GM18508 (cell line): ENCODE measurements at regions not wholly inside any gene's neighbourhood (a gene's known extent, or its start where the extent isn't known, plus 50 kb on each side); places are given as distances from the start of the nearest gene placed in this dataset.

ENCODE experiments used
- ATAC-seq: cut with Tn5 transposase; IDR thresholded peaks from one replicate; pipeline ENCODE4 v1.9.1; 2021; ENCODE audit warnings: moderate number of reproducible peaks; ENCODE audit not compliant: insufficient read depth, unreplicated experiment

GRCh38 chr12:84807249-84807648, 105.3 kb downstream of the SLC6A15 start:
- ATAC-seq, result no peak

DNA sequence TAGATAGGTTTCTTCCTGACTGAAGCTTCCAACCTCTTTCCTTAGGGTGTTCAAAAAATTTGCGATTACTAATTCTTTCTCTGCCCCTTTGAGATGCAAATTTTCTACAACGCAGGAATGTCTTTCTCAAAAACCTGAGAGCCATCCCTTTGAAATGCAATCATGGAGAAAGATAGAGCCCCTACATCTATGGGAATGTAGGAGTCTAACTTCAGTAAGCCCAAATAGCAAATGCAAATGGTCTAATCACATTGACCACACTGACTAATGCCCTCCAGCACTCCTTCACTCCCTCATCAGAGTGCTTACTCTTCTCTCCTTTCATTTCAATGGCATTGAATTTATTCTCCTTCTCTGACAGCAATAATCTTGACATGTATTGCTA, 107.1 kb downstream of the SLC6A15 start:
- ATAC-seq, result no peak

DNA sequence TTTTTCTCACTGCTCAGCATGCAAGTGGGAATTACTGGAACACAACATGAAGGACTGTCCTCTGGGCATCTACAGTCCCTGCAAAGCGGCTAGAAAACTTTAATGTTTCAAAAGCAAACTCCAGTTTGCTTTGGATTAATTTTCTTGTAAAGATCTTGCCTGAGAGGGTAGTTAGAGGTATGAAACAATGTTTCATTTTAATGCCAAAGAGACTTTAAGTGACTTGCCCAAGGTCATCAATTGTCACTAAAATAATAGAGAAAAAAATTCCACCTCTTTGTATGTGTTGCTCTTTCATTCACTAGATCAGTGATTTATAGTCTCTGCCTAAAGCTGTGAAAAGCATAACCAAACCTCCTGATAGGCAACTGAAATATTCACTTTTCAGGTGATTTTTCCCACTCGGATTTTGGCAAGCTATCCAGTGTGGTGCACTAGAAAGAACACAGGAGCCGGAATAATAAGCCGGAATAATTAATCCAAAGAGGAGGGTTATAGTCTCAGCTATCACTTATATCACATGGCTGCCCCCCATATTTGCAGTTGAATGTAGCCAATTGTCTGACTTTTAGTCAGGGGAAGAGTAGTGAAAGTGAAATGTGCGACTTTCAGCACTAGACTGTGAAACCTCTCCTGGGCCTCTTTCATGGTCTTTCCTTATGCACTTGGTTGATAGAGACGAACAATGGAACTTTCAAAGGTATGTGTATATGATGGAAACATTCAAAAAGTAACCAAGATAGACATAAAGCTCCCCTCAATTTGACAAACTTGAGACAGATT, 107.7 kb downstream of the SLC6A15 start:
- no peak for ATAC-seq

- no peak for ATAC-seq
Measured at GRCh38 chr12:84803661-84804060, 108.9 kb downstream of the SLC6A15 start.

- ATAC-seq, result no peak
Measured at GRCh38 chr12:84802161-84802560, 110.4 kb downstream of the SLC6A15 start.

DNA sequence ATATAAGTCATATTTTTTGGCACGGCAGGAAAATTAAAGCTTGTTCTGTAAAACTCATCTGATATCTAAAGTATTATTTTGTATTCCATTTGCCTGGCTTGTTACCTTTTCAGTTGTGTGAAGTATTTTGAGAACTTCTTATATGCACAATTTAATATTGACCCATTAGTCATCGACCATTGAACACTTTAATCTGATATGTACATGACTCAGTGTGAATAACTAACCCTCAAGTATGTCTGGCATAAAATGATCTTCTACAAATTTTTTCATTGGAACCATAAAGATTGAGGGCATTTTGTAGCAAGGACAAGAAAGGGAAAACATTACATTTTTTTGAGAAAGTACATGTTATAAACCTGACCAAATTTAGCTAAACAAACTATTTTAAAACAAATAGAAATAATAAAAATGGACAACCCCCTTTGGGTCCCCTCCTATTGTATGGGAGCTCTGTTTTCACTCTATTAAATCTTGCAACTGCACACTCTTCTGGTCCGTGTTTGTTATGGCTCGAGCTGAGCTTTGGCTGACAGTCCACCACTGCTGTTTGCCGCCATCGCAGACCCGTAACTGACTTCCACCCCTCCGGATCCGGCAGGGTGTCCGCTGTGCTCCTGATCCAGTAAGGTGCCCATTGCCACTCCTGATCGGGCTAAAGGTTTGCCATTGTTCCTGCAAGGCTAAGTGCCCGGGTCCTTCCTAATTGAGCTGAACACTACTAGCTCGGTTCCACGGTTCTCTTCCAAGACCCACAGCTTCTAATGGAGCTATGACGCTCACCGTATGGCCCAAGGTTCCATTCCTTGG, 118.8 kb downstream of the SLC6A15 start:
- ATAC-seq, result no peak

DNA sequence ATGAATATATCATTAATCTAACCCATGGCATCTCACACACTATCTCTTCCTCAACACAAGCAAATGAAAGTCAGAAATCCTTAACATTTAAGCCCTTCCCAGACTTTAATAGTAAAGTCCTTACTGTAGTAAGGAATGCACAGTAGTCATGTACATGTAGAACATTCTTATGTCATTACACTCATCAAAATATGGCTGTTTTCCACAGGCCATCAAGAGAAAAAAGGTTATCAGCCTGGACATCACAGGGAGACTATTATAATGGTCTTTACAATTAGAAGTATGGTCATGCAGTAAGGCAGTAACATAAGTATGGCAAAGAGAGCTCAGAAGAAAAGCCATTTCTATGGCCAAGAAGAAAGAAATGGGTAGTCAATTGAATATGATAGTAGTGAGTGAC, 121.2 kb downstream of the SLC6A15 start:
- ATAC-seq, result no peak

- ATAC-seq, result no peak
Measured at GRCh38 chr12:84789184-84789583, 123.4 kb downstream of the SLC6A15 start.

DNA sequence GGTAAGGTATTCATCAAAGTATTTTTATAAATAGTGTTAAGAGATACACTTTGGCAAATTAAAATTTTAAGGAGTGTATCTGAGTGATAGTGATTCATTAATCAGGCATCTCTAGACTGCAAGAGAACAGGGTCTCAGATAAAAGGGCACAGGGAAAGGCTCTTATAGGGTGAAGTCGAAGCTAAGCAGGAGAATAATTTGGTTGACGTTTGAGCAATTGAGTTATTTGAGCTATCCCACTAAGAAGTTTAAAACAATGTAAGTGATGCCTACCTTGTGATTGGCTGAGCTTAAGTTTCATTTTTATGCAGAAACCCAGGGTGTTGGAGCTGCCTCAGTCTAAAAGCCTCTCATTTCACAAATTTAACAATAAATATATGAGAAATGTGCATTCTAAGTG, 125.3 kb downstream of the SLC6A15 start:
- no peak for ATAC-seq

- no peak for ATAC-seq
Measured at GRCh38 chr12:84786622-84787021, 126.0 kb downstream of the SLC6A15 start.

- ATAC-seq, result no peak
Measured at GRCh38 chr12:84785951-84786350, 126.6 kb downstream of the SLC6A15 start.

- ATAC-seq, result no peak
Measured at GRCh38 chr12:84785281-84785680, 127.3 kb downstream of the SLC6A15 start.

DNA sequence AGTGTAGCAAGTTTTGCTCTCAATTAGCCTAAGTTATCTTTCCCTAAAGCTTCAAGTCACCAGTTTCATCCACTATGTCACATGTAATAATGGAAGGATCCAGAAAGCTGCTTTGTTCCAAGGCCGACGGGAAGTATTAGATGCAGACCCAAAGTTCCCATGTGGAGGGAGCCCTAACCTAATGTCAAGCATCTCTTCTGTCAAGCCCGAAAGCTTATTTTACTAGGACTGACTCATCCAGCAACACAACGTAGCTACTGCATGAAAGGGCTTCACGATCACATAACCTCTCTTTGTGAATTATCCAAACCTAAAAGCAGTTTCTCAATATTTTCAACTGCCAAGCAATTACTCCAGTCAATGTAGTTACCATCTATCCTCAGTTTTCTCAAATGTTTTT, 133.4 kb downstream of the SLC6A15 start:
- ATAC-seq, result no peak

DNA sequence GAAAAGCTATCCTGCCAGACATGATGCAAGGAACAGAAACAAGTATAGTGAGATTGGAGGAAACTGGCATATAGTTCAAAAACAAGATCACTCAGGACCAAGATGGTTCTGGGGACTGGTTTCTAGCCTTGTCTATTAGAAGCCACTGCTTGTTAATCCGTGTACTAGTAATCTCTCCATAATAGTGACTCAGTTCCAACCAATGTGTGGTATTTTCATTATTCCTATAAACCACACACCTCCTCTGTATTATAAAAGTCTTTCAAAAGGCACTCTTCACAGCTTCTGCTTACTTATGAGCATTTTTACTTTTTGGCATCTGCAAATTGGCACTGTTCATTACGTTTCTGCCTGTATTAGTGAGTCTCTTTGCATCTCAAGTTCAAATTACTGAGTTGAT, 140.3 kb downstream of the SLC6A15 start:
- ATAC-seq, result no peak

DNA sequence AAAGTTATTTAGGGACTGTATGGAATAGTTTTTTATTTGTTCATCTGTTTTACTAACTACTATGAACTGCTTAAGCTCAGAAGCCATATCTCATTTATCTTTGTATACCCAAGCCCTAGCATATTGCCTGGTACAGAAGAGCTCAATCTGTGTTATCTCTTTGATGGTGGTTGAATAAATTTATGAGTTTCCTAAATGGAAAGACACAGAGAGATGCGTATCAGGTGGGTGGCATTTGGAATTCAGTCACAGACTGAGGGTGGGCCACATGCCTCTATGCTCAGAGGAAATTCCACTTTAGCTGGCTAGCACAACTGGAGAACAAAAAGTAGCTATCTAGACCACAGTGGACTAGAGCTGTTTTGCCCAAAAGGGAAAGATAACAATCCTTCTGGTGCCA, 145.5 kb downstream of the SLC6A15 start:
- ATAC-seq, result no peak

GRCh38 chr12:84766375-84766774, 146.2 kb downstream of the SLC6A15 start:
- ATAC-seq, result no peak

DNA sequence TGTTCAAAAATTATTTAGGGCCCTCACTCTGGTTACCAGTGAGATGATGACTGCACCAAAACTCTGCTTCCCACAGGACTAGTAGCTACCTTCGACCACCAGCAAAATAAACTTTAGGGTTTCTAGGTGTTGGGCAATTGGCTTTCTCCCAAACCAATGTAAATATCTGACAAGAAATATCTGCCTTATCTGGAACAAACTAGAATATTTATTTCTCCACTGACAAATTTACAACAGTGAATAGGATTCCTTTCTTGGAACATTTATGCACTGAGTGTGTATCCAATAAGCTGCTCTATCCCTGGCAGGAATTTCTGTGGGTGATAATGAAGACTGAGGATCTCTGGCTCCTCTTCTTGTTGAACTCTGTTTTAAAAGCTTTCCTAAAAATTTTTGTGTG, 148.6 kb downstream of the SLC6A15 start:
- ATAC-seq, result no peak

DNA sequence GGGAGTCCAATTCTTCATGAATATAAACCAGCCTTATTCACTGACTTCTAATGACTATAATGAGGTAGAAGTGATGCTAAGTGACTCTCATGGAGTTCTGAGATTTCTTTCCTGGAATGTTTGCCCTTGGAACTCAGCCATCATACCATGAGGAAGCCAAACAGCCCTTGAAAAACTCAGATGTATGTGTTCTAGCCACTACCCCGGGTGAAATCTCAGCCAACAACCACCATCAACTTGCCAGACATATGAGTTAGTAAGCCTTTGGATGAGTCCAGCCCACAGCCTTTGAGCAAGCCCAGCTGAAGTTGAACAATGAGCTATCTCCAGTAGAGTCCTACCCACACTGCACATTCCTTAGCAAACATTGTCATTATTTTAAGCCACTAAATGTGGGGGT, 149.5 kb downstream of the SLC6A15 start:
- ATAC-seq, result no peak

GRCh38 chr12:84760091-84760865, 152.3 kb downstream of the SLC6A15 start:
- no peak for ATAC-seq

DNA sequence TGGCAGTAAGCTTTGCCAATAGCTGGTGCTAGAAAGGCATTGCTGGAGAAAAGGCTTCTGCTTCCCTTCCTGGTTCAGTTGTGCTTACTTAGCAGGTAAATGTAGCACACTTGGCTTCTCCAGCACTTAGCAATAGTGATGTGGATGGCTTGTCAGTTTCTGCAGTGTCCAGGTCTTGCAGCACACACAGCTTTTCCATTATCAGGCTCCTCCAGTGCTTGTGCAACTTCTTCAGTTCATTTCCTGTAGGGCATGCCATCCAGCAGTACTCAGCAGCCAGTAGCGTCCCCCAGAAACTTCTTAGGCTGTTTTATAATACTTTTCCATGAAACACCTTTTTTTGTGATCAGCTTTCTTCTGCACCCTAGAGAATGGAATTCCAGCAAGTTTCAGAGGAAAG, 154.6 kb downstream of the SLC6A15 start:
- ATAC-seq, result no peak

DNA sequence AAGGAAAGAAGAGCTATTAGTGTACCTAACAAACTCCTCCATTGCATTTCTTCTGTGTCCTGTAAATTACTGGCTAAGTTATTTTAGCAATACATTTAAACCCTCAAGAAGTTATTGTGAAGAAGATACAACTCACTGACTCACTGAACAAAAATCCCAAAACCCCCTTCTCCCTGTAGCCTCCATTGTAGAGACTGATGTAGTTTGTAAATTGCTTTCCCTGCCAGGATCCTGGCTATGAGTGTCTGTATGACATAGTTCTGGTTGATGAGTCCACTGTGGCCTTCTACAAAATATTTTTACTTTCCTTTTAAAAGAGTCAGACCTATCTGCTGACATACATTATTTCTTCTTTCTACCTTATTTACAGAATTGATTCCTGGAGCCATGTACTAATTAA, 155.6 kb downstream of the SLC6A15 start:
- no peak for ATAC-seq
